Activated B cell treated with CpG ODN at 0.5 μM for 24 hours (primary cell): ENCODE measurements at regions not wholly inside any gene's neighbourhood (a gene's known extent, or its start where the extent isn't known, plus 50 kb on each side); places are given as distances from the start of the nearest gene placed in this dataset.

Experiments
- ATAC-seq: fragments of 200-7000 bp; cut with Tn5 transposase; one replicate; pipeline ENCODE4 v1.10.0; 2021; ENCODE audit warnings: low read depth, mild to moderate bottlenecking, moderate library complexity
- CTCF ChIA-PET: fragments of 350-600 bp; sonication (Branson Sonifier 250); formaldehyde crosslinking; loops from one replicate; lab custom pipeline; 2021; ENCODE audit warnings: antibody characterized with exemption; lab: Charles Lee
- POLR2A ChIA-PET: fragments of 350-600 bp; sonication (Branson Sonifier 250); formaldehyde crosslinking; loops from one replicate; lab custom pipeline; 2021; ENCODE audit warnings: antibody characterized with exemption; lab: Charles Lee
- DNase-seq: peaks from one replicate; pipeline ENCODE4 v3.0.0; 2022
- H3K27ac Mint-ChIP-seq: one replicate; pipeline ENCODE4 v1.8.0; 2020; ENCODE audit warnings: mixed read lengths
- H3K27me3 Mint-ChIP-seq: one replicate; pipeline ENCODE4 v1.8.0; 2021; ENCODE audit warnings: mixed read lengths
- H3K36me3 Mint-ChIP-seq: one replicate; pipeline ENCODE4 v1.8.0; 2021; ENCODE audit warnings: low read depth, mixed read lengths
- H3K4me1 Mint-ChIP-seq: one replicate; pipeline ENCODE4 v1.8.0; 2021; ENCODE audit warnings: mixed read lengths
- H3K4me3 Mint-ChIP-seq: one replicate; pipeline ENCODE4 v1.8.0; 2020; ENCODE audit warnings: mild to moderate bottlenecking, mixed read lengths
- H3K9me3 Mint-ChIP-seq: one replicate; pipeline ENCODE4 v1.8.0; 2020; ENCODE audit warnings: mixed read lengths
- CTCF ChIP-seq: fragments of 200-600 bp; IDR thresholded peaks from one replicate; pipeline ENCODE4 v1.8.0; 2022; ENCODE audit warnings: antibody characterized with exemption, mild to moderate bottlenecking
- intact Hi-C: fragments of 100-400 bp; cut with micrococcal nuclease; formaldehyde crosslinking; loops from one replicate; pipeline ENCODE4 v1.15.1; 2024

DNA sequence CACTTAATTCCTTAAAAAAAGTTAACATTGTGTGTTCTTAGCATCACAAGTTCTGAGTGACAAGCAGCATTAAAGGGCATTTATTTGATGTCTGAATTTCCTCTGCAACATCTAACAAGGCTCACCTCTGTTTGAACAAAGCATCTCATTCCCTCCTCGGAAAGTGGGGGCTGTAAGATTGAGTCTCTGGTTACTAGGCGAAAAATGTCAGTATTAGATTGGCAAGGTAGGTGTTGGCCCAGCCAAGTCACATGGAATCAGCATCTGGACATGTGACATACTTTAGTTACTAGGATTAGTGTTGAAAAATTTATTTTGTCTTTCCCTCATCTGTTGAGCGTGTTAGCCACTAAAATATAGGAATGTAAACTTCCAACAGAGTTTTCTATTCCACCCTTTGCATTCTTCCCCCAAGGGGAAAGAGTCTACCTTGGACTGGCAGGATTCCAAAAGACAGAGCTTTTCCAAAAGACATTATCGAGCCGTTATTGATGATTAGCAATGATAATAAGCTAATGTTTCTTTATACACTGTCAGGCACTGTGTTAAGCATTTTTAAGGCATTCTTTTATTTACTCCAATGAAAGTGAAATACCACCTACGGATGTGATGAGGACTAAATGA lies 194.9 kb upstream of the BTG1 start:
- ChIA-PET CTCF (interaction anchor here (1.3 kb wide), 1 partner anchor 195 kb away, joined by 4 read pairs; the partner anchor contains the start of gene BTG1), POLR2A (interaction anchor here (0.6 to 3.4 kb wide), 5 partner anchors 22 to 374 kb away, joined by 3 to 20 read pairs (median 5); partner anchors contain the start of gene BTG1)
- H3K36me3 Mint-ChIP-seq, result no peaks in the 10 kb centered on the region
- no peak for TF ChIP-seq CTCF
- no peaks in the 10 kb centered on the region for H3K27me3 Mint-ChIP-seq
- peak overlapping the region; percentile 91 for H3K27ac Mint-ChIP-seq
- H3K4me3 Mint-ChIP-seq, result peak overlapping the region; percentile 79
- ATAC-seq (no peak), DNase-seq (no peak)
- H3K9me3 Mint-ChIP-seq, result no peaks in the 10 kb centered on the region
- intact Hi-C loops, result loop anchor here (2.0 kb wide), 1 partner anchor 16 kb away; no protein-coding TSS in a partner anchor
- peaks cover 41% of the 10 kb centered on the region for H3K4me1 Mint-ChIP-seq

GRCh38 chr12:92340003-92340402 lies 194.4 kb upstream of the BTG1 start:
- no peak overlapping the region for H3K4me3 Mint-ChIP-seq
- no peaks in the 10 kb centered on the region for H3K9me3 Mint-ChIP-seq
- ChIA-PET CTCF (interaction anchor here (1.3 kb wide), 1 partner anchor 194 kb away, joined by 4 read pairs; the partner anchor contains the start of gene BTG1), POLR2A (interaction anchor here (0.6 to 3.4 kb wide), 3 partner anchors 23 to 374 kb away, joined by 3 to 20 read pairs (median 5); partner anchors contain the start of gene BTG1)
- no peak for TF ChIP-seq CTCF
- no peaks in the 10 kb centered on the region for H3K36me3 Mint-ChIP-seq
- DNase-seq (no peak), ATAC-seq (no peak)
- H3K27ac Mint-ChIP-seq, result peak overlapping the region; percentile 24
- intact Hi-C loops, result loop anchor here (2.0 kb wide), 1 partner anchor 17 kb away; no protein-coding TSS in a partner anchor
- H3K4me1 Mint-ChIP-seq, result peaks cover 41% of the 10 kb centered on the region
- H3K27me3 Mint-ChIP-seq, result no peaks in the 10 kb centered on the region

DNA sequence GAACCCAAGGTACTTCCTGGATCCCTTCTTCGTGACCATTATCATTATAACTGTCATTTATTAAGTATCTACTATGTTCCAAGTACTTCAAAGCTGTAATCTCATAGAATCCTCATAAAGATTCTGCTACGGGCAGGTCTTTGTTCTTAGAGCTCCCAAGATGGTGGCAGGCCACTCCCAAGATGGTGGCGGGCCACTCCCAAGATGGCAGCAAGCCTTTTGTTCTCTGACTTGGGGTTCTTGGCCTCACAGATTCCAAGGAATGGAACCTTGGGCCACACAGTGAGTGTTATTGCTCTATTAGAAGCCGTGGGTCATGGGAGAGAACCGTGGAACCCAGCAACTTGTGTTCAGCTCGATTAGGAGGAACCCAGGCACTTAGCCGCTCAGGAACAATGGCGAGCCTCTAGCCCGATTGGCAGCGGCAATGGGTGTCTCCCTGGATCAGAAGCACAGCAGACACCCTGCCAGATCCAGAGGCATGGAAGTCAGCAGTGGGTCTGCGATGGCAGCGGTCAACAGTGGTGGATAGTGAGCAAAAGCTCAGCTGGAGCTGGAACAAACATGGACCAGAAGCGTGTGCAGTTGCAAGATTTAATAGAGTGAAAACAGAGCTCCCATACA lies 193.7 kb upstream of the BTG1 start:
- Mint-ChIP-seq H3K4me3 (no peak overlapping the region), H3K9me3 (no peaks in the 10 kb centered on the region), H3K4me1 (peaks cover 46% of the 10 kb centered on the region), H3K27me3 (no peaks in the 10 kb centered on the region), H3K27ac (peak overlapping the region; percentile 24), H3K36me3 (no peaks in the 10 kb centered on the region)
- no peak for ATAC-seq
- TF ChIP-seq CTCF, result no peak
- ChIA-PET POLR2A (interaction anchor here (1.0 to 3.4 kb wide), 2 partner anchors 24 to 195 kb away, joined by 3 to 20 read pairs; partner anchors contain the start of gene BTG1), CTCF (interaction anchor here (1.3 kb wide), 1 partner anchor 194 kb away, joined by 4 read pairs; the partner anchor contains the start of gene BTG1)
- intact Hi-C loops, result no loop called here
- no peak for DNase-seq

DNA sequence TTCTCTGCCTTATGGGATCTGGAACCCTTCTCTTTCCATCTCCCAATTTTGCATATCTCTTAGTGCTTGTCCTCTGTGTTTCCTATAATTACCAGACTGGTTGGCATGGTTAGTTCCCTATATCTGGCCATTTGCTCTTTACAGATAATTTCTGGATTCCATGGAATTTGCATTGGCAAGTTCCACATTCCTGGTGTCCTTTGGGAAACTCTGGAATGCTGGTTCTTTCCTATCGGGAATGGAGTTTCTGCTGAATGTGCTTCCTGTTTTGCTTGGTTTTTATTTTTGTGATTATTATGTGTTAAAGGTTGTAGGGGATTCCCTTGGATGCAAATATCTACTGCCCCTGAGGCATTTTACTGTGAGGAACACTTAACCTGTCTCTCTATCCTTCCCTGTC lies 193.0 kb upstream of the BTG1 start:
- Mint-ChIP-seq H3K27me3 (no peaks in the 10 kb centered on the region), H3K27ac (no peak overlapping the region), H3K4me3 (no peak overlapping the region), H3K9me3 (no peaks in the 10 kb centered on the region), H3K4me1 (peaks cover 50% of the 10 kb centered on the region), H3K36me3 (no peaks in the 10 kb centered on the region)
- no peak for TF ChIP-seq CTCF
- intact Hi-C loops, result no loop called here
- DNase-seq, result no peak
- POLR2A ChIA-PET, result no interaction called here
- CTCF ChIA-PET, result no interaction called here
- no peak for ATAC-seq

DNA sequence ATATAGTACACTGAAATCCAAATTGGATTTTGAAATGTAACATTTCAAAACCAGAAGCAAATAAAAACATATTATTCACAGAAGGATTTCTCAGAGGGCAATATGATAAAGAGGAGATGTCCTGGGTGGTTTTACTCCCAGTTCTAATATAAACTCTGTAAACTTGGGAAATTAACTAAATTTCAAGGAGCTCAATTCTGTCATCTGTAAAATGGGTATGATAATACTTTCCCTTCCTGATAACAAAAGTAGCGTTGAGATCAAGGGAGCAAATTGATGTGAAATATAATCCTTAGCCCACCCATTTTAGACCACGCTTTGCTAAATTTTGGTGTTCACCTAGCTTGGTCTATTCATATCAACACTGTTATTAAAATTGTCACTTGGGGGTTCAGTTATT lies 192.5 kb upstream of the BTG1 start:
- Mint-ChIP-seq H3K9me3 (no peaks in the 10 kb centered on the region), H3K36me3 (no peaks in the 10 kb centered on the region), H3K4me3 (no peak overlapping the region), H3K27me3 (no peaks in the 10 kb centered on the region), H3K27ac (no peak overlapping the region), H3K4me1 (peaks cover 56% of the 10 kb centered on the region)
- TF ChIP-seq CTCF, result no peak
- intact Hi-C loops, result no loop called here
- POLR2A ChIA-PET, result interaction anchor here (0.7 kb wide), 1 partner anchor 181 kb away, joined by 3 read pairs; no protein-coding TSS in a partner anchor
- ATAC-seq (no peak), DNase-seq (no peak)
- CTCF ChIA-PET, result no interaction called here
